ENCODE measurements at regions not wholly inside any gene's neighbourhood (a gene's known extent, or its start where the extent isn't known, plus 50 kb on each side); places are given as distances from the start of the nearest gene placed in this dataset.

- H3K4me3 ChIP-seq (ENCODE audit: low read length): no peak overlapping the region
- TF ChIP-seq EZH2phosphoT487 (IDR thresholded peaks at IDR 0.05; ENCODE audit: borderline replicate concordance, low read length) (no peak), CTCF (IDR thresholded peaks at IDR 0.05; ENCODE audit: low read depth, low read length, poor library complexity, severe bottlenecking) (no peak)
- H4K20me1 ChIP-seq (ENCODE audit: control insufficient read depth, insufficient read depth, low read depth, low read length): no peaks in the 10 kb centered on the region
- no peaks in the 10 kb centered on the region for H3K36me3 ChIP-seq (ENCODE audit: control insufficient read depth, low read length)
- no peaks in the 10 kb centered on the region for H3K9me2 ChIP-seq (replicated peaks; ENCODE audit: control insufficient read depth, low read length)
- no peak overlapping the region for H3K4me2 ChIP-seq (ENCODE audit: low read length)
- H3K79me2 ChIP-seq (ENCODE audit: control insufficient read depth, low read length): no peaks in the 10 kb centered on the region
- H3K4me1 ChIP-seq (ENCODE audit: control insufficient read depth, low read length): no peaks in the 10 kb centered on the region
- no peaks in the 10 kb centered on the region for H3F3A ChIP-seq (ENCODE audit: control insufficient read depth, insufficient read depth)
- H3K27ac ChIP-seq (ENCODE audit: low read depth, low read length): no peak overlapping the region
- no peaks in the 10 kb centered on the region for H3K9me3 ChIP-seq (ENCODE audit: control insufficient read depth, insufficient read depth, low read length)
- H3K27me3 ChIP-seq (ENCODE audit: control insufficient read depth, low read length): no peaks in the 10 kb centered on the region
Measured at GRCh38 chr22:48798281-48799226, 1029.1 kb downstream of the BRD1 start.

- Histone ChIP-seq H3K9me2 (replicated peaks; ENCODE audit: control insufficient read depth, low read length) (no peaks in the 10 kb centered on the region), H3K27ac (ENCODE audit: low read depth, low read length) (no peak overlapping the region), H3K4me3 (ENCODE audit: low read length) (no peak overlapping the region), H3K27me3 (ENCODE audit: control insufficient read depth, low read length) (no peaks in the 10 kb centered on the region), H3K79me2 (ENCODE audit: control insufficient read depth, low read length) (no peaks in the 10 kb centered on the region), H3F3A (ENCODE audit: control insufficient read depth, insufficient read depth) (no peaks in the 10 kb centered on the region), H3K9me3 (ENCODE audit: control insufficient read depth, insufficient read depth, low read length) (no peaks in the 10 kb centered on the region), H3K36me3 (ENCODE audit: control insufficient read depth, low read length) (no peaks in the 10 kb centered on the region), H3K4me1 (ENCODE audit: control insufficient read depth, low read length) (no peaks in the 10 kb centered on the region), H3K4me2 (ENCODE audit: low read length) (no peak overlapping the region), H4K20me1 (ENCODE audit: control insufficient read depth, insufficient read depth, low read depth, low read length) (no peaks in the 10 kb centered on the region)
- TF ChIP-seq EZH2phosphoT487 (IDR thresholded peaks at IDR 0.05; ENCODE audit: borderline replicate concordance, low read length): no peak
- no peak for TF ChIP-seq CTCF (IDR thresholded peaks at IDR 0.05; ENCODE audit: low read depth, low read length, poor library complexity, severe bottlenecking)
Measured at GRCh38 chr22:48797731-48798130, 1029.9 kb downstream of the BRD1 start.

GRCh38 chr22:48796310-48797015 lies 1031.2 kb downstream of the BRD1 start:
- H3K79me2 ChIP-seq (ENCODE audit: control insufficient read depth, low read length): no peaks in the 10 kb centered on the region
- TF ChIP-seq EZH2phosphoT487 (IDR thresholded peaks at IDR 0.05; ENCODE audit: borderline replicate concordance, low read length): no peak
- TF ChIP-seq CTCF (IDR thresholded peaks at IDR 0.05; ENCODE audit: low read depth, low read length, poor library complexity, severe bottlenecking): no peak
- no peaks in the 10 kb centered on the region for H4K20me1 ChIP-seq (ENCODE audit: control insufficient read depth, insufficient read depth, low read depth, low read length)
- no peaks in the 10 kb centered on the region for H3K9me2 ChIP-seq (replicated peaks; ENCODE audit: control insufficient read depth, low read length)
- no peaks in the 10 kb centered on the region for H3K9me3 ChIP-seq (ENCODE audit: control insufficient read depth, insufficient read depth, low read length)
- H3K4me1 ChIP-seq (ENCODE audit: control insufficient read depth, low read length): no peaks in the 10 kb centered on the region
- no peaks in the 10 kb centered on the region for H3F3A ChIP-seq (ENCODE audit: control insufficient read depth, insufficient read depth)
- H3K27ac ChIP-seq (ENCODE audit: low read depth, low read length): no peak overlapping the region
- H3K4me2 ChIP-seq (ENCODE audit: low read length): no peak overlapping the region
- no peaks in the 10 kb centered on the region for H3K36me3 ChIP-seq (ENCODE audit: control insufficient read depth, low read length)
- H3K27me3 ChIP-seq (ENCODE audit: control insufficient read depth, low read length): no peaks in the 10 kb centered on the region
- H3K4me3 ChIP-seq (ENCODE audit: low read length): no peak overlapping the region
